Smooth muscle cell (in vitro differentiated cells): ENCODE measurements at regions not wholly inside any gene's neighbourhood (a gene's known extent, or its start where the extent isn't known, plus 50 kb on each side); places are given as distances from the start of the nearest gene placed in this dataset.

Source experiments
- DNase-seq: peaks from one replicate; lab custom pipeline; 2025; ENCODE audit not compliant: unreplicated experiment; lab: John Stamatoyannopoulos, UW
- H2AFZ ChIP-seq: fragments of 200-600 bp; sonication (generic); 2 replicates; pipeline ENCODE4 v1.6.0; 2016; ENCODE audit warnings: antibody characterized with exemption, low read depth, mild to moderate bottlenecking
- H3F3A ChIP-seq: fragments of 200-600 bp; sonication (generic); 2 replicates; pipeline ENCODE4 v1.6.0; 2017; ENCODE audit warnings: antibody characterized with exemption, low read depth
- H3K27ac ChIP-seq: fragments of 200-600 bp; sonication (generic); 2 replicates; pipeline ENCODE4 v1.5.1; 2016; ENCODE audit warnings: low read depth, mild to moderate bottlenecking
- H3K27me3 ChIP-seq: fragments of 200-600 bp; sonication (generic); 2 replicates; pipeline ENCODE4 v1.6.1; 2016; ENCODE audit warnings: low read depth, mild to moderate bottlenecking
- H3K36me3 ChIP-seq: fragments of 200-600 bp; sonication (generic); 2 replicates; pipeline ENCODE4 v1.5.1; 2016; ENCODE audit warnings: low read depth
- H3K4me1 ChIP-seq: fragments of 200-600 bp; sonication (generic); 2 replicates; pipeline ENCODE4 v1.5.1; 2016; ENCODE audit warnings: low read depth
- H3K4me2 ChIP-seq: fragments of 200-600 bp; sonication (generic); 2 replicates; pipeline ENCODE4 v1.6.0; 2016; ENCODE audit warnings: mild to moderate bottlenecking
- H3K4me3 ChIP-seq: fragments of 200-600 bp; sonication (generic); 2 replicates; pipeline ENCODE4 v1.5.1; 2016; ENCODE audit warnings: mild to moderate bottlenecking
- H3K79me2 ChIP-seq: fragments of 200-600 bp; sonication (generic); 2 replicates; pipeline ENCODE4 v1.6.0; 2016; ENCODE audit warnings: low read depth, mild to moderate bottlenecking
- H3K9ac ChIP-seq: fragments of 200-600 bp; sonication (generic); 2 replicates; pipeline ENCODE4 v1.6.0; 2016; ENCODE audit warnings: low read depth
- H3K9me3 ChIP-seq: fragments of 200-600 bp; sonication (generic); replicated peaks from 2 replicates; pipeline ENCODE4 v1.5.1; 2016; ENCODE audit warnings: low read depth
- H4K20me1 ChIP-seq: fragments of 200-600 bp; sonication (generic); 2 replicates; pipeline ENCODE4 v1.6.0; 2016; ENCODE audit warnings: low read depth
- CTCF ChIP-seq: fragments of 200-600 bp; sonication (generic); IDR thresholded peaks from 2 replicates; pipeline ENCODE4 v1.5.1; 2017; ENCODE audit warnings: borderline replicate concordance, mild to moderate bottlenecking, antibody characterized with exemption; ENCODE audit not compliant: insufficient read depth, poor library complexity, severe bottlenecking
- WGBS: methylation state at CpG from one replicate; pipeline ENCODE4 v1.1.7; 2016; ENCODE audit warnings: low lambda C conversion rate; 5-methylcytosine and 5-hydroxymethylcytosine counted together

GRCh38 chr20:22289442-22289841, 294.9 kb downstream of the FOXA2 start:
- no peak overlapping the region for H3K4me3 ChIP-seq
- H3K27ac ChIP-seq, result no peak overlapping the region
- no peaks in the 10 kb centered on the region for H4K20me1 ChIP-seq
- H3K9me3 ChIP-seq, result no peaks in the 10 kb centered on the region
- H3F3A ChIP-seq, result no peaks in the 10 kb centered on the region
- H3K4me1 ChIP-seq, result no peaks in the 10 kb centered on the region
- WGBS, result 89% methylated on average over 5 of the region's 5 CpGs
- DNase-seq, result no peak
- no peak overlapping the region for H3K9ac ChIP-seq
- no peaks in the 10 kb centered on the region for H3K36me3 ChIP-seq
- H3K4me2 ChIP-seq, result no peak overlapping the region
- no peaks in the 10 kb centered on the region for H3K79me2 ChIP-seq
- H2AFZ ChIP-seq, result no peak overlapping the region
- H3K27me3 ChIP-seq, result peaks cover under 1% of the 10 kb centered on the region
- TF ChIP-seq CTCF, result no peak

GRCh38 chr20:22288957-22289356, 295.4 kb downstream of the FOXA2 start:
- 85% methylated on average over 7 of the region's 7 CpGs for WGBS
- H3K9me3 ChIP-seq, result no peaks in the 10 kb centered on the region
- H3K4me2 ChIP-seq, result no peak overlapping the region
- TF ChIP-seq CTCF, result no peak
- H3K9ac ChIP-seq, result no peak overlapping the region
- no peak overlapping the region for H2AFZ ChIP-seq
- no peaks in the 10 kb centered on the region for H3K79me2 ChIP-seq
- no peak overlapping the region for H3K27ac ChIP-seq
- DNase-seq, result no peak
- H3F3A ChIP-seq, result no peaks in the 10 kb centered on the region
- no peak overlapping the region for H3K4me3 ChIP-seq
- H3K27me3 ChIP-seq, result peaks cover 3% of the 10 kb centered on the region
- H3K36me3 ChIP-seq, result no peaks in the 10 kb centered on the region
- no peaks in the 10 kb centered on the region for H4K20me1 ChIP-seq
- H3K4me1 ChIP-seq, result no peaks in the 10 kb centered on the region

DNA sequence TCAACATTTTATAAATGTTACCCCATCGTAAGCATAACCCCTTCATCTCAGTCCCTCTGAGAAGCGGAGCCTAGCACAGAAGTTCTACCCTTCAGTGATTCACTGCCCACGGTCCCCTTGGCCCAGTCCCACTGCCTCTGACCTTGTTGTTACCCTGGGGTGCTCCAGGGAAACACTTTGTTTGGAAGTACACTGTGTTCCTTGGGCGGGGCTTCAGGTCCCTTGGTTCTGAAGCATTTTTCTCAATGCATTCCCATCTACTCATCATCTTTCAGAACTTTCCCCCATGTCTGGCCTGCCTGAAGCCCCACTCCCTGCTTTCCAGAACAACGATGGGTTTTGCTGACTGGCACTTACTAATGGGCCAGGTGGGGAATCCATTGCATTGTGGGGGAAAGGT, 296.2 kb downstream of the FOXA2 start:
- no peak overlapping the region for H3K4me2 ChIP-seq
- H3K9me3 ChIP-seq, result no peaks in the 10 kb centered on the region
- 87% methylated on average over 5 of the region's 5 CpGs for WGBS
- H3K4me3 ChIP-seq, result no peak overlapping the region
- TF ChIP-seq CTCF, result no peak
- no peaks in the 10 kb centered on the region for H4K20me1 ChIP-seq
- H2AFZ ChIP-seq, result no peak overlapping the region
- peaks cover 3% of the 10 kb centered on the region for H3K27me3 ChIP-seq
- no peak for DNase-seq
- no peaks in the 10 kb centered on the region for H3K79me2 ChIP-seq
- no peaks in the 10 kb centered on the region for H3F3A ChIP-seq
- H3K9ac ChIP-seq, result no peak overlapping the region
- H3K36me3 ChIP-seq, result no peaks in the 10 kb centered on the region
- H3K27ac ChIP-seq, result no peak overlapping the region
- H3K4me1 ChIP-seq, result no peaks in the 10 kb centered on the region

GRCh38 chr20:22285555-22285954, 298.8 kb downstream of the FOXA2 start:
- no peak overlapping the region for H3K4me3 ChIP-seq
- DNase-seq, result no peak

More at GRCh38 chr20:22285555-22285954, 298.8 kb downstream of the FOXA2 start:
- Histone ChIP-seq H3K9ac (no peak overlapping the region), H3K9me3 (no peaks in the 10 kb centered on the region), H3K4me2 (no peak overlapping the region), H2AFZ (no peak overlapping the region), H3K27ac (no peak overlapping the region), H3F3A (no peaks in the 10 kb centered on the region), H3K27me3 (peaks cover 3% of the 10 kb centered on the region), H3K36me3 (no peaks in the 10 kb centered on the region), H3K4me1 (no peaks in the 10 kb centered on the region), H4K20me1 (no peaks in the 10 kb centered on the region), H3K79me2 (no peaks in the 10 kb centered on the region)
- WGBS, result 48% methylated on average over 1 of the region's 1 CpG
- TF ChIP-seq CTCF, result no peak
